Vagina (tissue), 2 donors: ENCODE measurements at regions not wholly inside any gene's neighbourhood (a gene's known extent, or its start where the extent isn't known, plus 50 kb on each side); places are given as distances from the start of the nearest gene placed in this dataset.

Experiments
- CTCF ChIP-seq, 3 experiments: fragments of 450-650 bp in 2 of 3; fragments of 200-600 bp in 1 of 3; sonication (generic) in 1 of 3; IDR thresholded peaks; one replicate each; pipeline ENCODE4 v1.5.1; 2017 to 2019; ENCODE audit warnings: antibody characterized with exemption in 3 of 3, mild to moderate bottlenecking in 2 of 3, moderate library complexity in 2 of 3
- POLR2A ChIP-seq, 2 donors: fragments of 450-650 bp; IDR thresholded peaks; one replicate each; pipeline ENCODE4 v1.6.1; 2017; ENCODE audit warnings: antibody characterized with exemption in 2 of 2, mild to moderate bottlenecking in 2 of 2, moderate library complexity in 2 of 2
- POLR2AphosphoS5 ChIP-seq, 2 donors: sonication (generic); formaldehyde crosslinking; IDR thresholded peaks; one replicate each; pipeline ENCODE4 v1.9.0; 2017; ENCODE audit warnings: antibody characterized with exemption in 2 of 2, mild to moderate bottlenecking in 2 of 2, low read depth in 1 of 2; ENCODE audit not compliant: insufficient read depth in 1 of 2

DNA sequence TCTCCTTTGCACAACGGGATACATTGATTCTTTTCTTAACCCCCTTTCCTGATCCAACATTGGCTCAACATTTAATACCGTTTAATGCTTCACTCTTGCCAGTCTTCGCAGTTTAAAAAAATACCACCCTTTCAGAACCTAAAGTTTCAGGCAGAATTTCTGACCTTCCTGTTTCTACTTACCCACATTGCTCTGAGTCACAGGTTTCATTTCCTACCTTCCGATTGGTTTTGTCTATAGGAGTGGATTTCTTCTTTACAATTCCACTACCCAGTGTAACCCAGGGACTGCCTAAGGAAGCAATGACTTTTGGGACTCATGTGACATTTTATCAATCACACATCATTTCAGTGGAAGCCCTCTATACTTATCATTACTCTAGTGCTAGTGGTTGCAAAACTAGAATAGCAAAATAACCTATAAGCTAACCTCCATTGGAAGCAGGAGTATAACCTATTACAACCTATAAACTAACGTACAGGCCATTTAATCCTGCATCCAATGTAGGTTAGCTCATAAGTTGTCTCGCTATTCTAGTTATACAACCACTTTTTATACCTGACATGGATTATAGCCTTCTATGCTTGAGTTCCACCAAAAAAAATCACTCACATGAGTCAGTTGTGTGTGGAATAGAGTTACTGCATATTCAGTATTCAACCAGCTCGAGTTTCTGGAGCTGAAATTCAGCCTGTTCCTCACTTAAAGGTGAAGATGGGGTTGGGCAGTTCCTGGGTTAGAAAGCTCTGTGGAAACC is 64.9 kb upstream of the KITLG start:
- TF ChIP-seq CTCF (IDR thresholded peaks at IDR 0.05): no peak
- no peak for TF ChIP-seq POLR2AphosphoS5 (IDR thresholded peaks at IDR 0.05; ENCODE audit: insufficient read depth in 1 of 2, low read depth in 1 of 2)
- TF ChIP-seq POLR2A (IDR thresholded peaks at IDR 0.05): no peak
